HG03060 (cell line): ENCODE measurements at regions not wholly inside any gene's neighbourhood (a gene's known extent, or its start where the extent isn't known, plus 50 kb on each side); places are given as distances from the start of the nearest gene placed in this dataset.
"Not testable (repeated sequence)": the region's sequence is repeated elsewhere in the genome, so short reads cannot be mapped to it uniquely, and the experiment has no call there.

Source experiments
- ATAC-seq: cut with Tn5 transposase; IDR thresholded peaks from one replicate; pipeline ENCODE4 v1.9.1; 2021; ENCODE audit warnings: low read depth, moderate number of reproducible peaks; ENCODE audit not compliant: unreplicated experiment

DNA sequence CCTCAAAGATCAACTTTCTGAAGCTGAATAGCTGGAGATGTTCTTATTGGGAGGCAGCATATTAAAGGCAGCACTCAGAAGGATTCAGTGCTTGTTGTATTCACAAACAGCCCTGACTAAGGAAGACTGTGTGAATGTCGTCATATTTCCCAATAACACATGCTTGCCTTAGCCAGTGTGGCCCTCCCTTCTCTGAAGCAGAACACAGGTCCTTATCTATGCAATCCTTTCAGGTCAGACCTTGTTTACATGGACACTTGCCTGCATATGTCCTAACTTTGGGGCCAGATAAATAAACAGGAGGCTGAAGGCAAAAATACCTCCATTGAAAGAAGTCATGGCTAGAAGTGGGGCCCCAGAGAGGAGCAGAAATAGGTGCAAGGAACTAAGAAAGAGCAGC is 97.2 kb downstream of the SLC4A3 start:
- ATAC-seq: no peak

DNA sequence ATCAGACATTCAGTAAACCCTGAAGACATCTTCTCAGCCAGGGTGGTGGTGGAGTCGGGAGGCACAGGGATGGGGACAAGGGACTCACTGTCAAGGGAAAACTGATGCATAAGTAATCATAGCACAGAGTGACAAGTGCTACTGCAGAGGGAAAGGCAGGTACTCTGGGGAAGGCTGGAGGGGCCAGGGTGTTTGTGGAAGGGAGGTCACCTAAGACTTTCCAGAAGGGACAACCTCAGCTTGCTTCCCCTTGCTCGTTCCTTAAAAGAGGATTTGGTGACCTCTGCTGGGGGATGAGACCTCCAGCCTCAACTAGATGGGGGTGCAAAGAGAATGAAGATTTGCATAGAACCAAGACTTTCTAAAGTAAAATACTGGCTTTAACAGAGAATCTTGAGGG is 99.5 kb downstream of the SLC4A3 start:
- ATAC-seq: no peak

- no peak for ATAC-seq
Observed at GRCh38 chr2:219727771-219728429, 100.5 kb downstream of the SLC4A3 start.

- ATAC-seq: no peak
Observed at GRCh38 chr2:219728991-219729487, 101.6 kb downstream of the SLC4A3 start.

DNA sequence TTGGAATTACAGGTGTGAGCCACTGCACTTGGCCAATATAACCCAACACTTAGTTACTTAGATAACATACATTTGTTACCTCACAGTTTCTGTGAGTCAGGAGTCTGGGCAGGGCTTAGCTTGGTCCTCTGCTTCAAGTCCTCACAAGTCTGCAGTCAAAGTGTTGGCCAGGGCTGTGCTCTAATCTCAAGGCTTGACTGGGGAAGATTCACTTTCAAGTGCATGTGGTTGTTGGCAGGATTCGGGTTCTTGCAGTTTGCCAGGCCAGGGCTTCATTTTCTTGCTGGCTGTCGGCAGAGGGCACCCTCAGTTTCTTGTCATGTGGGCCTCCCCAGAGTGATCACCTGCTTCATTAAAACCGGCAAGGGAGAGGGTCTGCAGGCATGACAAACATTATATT is 103.7 kb downstream of the SLC4A3 start:
- no peak for ATAC-seq

DNA sequence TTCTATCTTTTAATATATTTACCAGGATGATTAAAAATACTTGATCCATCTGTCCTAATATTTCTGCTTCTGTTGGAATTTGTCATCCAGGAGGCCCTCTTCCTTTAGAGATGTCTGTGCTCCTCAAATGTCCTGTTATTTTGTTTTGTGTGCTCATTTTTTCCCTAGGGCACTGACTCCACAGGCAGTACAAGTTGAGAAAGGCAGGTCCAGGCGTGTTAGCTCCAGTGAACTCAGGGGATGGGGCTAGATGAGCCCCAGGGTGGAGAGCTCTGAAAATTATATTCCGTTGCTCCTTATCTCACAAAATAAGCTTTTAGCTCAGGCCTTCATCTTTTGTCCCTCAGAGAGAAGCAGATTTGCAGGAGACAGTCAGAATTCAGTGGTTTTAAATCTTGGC is 105.7 kb downstream of the SLC4A3 start:
- no peak for ATAC-seq

GRCh38 chr2:219733746-219734145 is 106.3 kb downstream of the SLC4A3 start:
- no peak for ATAC-seq

- ATAC-seq: no peak
Observed at GRCh38 chr2:219736209-219736608, 108.8 kb downstream of the SLC4A3 start.

DNA sequence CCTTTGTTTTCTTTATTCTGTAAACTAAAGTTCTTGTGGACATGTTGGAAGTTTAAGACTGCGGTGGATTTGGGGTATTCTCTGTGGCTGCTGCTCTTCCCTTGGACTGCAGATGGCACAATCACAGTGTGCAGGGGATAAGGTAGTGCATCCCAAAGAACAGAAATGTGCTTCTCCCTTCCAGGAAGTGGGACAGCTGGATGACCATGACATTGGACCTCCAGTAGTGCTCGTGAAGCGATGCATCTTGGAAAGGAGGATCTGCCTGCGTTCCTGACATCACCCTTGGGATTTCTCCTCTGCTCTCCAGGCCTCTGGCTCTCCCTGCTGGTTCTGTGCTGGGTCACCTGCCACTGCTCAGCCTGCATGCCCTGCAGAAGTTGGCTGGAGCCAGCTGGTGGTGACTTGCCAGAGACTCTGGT is 109.9 kb downstream of the SLC4A3 start:
- no peak for ATAC-seq

DNA sequence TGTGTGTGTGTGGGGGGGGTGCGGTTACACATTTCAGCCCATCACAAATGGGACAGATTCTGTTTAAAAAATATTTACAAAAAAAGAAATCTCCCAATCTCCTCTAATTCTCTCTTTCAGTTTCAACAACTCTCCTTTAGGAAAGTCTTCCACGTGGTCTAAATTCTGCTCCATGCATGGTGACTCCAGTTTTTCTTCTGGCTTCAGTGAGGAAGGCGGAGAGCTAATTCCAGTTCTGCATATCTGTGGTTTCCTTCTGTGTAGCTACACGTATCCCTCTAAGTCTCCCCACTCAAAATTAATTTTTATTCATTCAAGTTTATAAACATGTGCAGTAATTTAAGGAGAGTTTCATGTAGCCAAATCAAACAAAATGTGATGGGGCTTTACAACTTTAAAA is 111.6 kb downstream of the SLC4A3 start:
- ATAC-seq: no peak

DNA sequence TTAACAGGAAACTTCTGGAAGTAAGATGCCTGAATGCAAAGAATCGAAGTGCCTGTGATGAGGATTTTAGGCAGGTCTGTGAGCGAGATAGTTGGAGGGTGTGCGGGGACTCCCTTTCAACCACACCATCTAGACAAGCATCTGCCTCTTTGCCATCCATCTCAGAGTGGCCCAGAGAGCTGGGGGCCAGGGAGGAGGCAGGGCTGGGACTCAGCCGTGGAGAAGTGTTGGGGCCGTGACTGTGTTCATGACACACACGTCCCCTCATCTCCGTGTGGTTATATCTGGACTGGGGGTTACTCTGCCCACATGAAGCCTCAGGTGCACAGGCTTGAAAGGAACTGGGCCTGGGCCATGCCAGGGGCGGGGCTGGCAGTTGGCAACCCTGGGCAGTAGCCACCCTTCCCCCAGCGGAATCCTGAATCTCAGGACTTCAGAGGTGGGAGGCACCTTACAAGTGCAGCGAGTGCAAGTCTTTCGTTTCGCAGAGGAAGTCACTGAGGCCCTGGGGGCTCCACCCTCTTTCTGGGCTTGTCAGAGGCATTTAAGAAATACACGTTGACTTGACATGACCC is 112.5 kb downstream of the SLC4A3 start:
- no peak for ATAC-seq

DNA sequence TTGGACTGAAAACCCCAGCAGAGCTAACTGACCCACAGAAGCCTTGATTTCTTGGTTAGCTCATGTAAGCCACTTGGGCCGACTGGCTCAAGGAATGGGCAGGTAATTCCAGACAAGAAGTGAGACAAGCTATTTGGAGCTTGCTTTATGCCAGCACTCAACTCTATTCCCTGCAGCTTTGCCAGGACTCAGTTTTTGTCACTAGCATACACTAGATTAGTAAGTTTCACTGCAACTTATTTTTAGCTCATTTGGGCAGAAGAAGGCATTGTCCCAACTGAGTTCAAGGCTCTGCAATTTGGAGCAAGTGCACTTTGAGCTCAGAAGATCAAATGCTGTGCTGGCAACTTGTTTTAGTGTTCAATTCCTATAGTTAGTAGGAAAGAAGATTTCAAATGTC is 116.1 kb downstream of the SLC4A3 start:
- ATAC-seq: no peak

DNA sequence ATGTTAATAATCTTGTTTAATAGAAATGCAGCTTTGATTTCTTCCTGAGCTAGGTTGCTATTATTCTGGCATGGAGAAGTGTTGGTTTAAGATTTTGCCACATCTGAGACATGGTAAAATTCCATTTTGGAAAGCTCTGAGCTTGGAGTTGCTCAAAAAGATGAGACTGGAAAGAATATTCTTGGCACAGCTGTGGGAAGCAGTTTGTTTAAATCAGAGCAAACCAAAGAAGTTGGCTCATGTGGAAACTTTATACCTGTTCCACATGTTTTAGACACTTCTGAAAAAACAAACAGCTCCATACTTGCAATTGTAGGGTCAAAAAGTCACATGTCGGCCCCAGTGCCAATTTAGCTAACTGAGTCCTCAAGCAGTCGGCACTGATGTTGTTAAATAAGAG is 116.6 kb downstream of the SLC4A3 start:
- no peak for ATAC-seq

- ATAC-seq: no peak
Observed at GRCh38 chr2:219744600-219744999, 117.2 kb downstream of the SLC4A3 start.

- ATAC-seq: no peak
Observed at GRCh38 chr2:219747637-219748036, 120.2 kb downstream of the SLC4A3 start.

DNA sequence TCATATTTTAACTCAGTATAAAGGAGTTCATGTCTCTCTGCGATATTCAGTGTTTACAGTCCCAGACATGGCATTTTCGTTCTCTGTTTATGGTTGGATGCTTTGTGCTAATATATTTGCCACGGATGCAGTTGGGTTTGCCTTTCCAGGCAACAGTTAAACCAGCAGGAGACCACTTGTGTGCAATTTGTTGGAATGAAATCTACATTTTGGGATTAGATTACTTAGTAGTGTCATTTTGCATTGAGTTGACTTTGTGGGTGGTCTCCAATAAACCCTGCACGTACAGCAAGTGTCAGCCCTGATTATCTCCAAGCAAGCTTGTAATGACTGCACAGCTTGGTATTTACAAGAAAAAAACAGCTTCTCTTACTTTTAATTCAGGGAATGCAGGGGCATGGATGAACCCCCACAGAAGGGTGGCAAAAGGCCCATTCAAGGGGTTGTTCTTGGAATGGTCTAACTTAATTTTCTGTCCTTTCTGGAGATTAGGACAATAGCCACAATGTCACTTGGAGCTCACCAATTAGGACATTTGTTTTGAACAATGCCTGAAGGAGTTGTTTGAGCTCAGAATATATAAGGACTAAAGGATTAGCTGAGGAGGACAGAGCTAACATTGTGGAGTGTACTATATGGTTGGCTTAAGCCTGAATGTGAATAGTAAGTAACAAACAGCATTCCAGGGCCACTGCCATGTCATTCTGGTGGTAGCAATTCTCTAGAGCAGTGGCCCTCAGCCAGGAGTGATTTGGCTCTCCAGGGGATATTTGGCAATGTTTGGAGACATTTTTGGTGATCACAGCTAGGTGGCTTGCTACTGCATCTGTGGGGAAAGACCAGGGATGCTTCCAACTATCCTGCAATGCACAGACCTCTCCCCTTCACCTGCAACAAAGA is 121.5 kb downstream of the SLC4A3 start:
- no peak for ATAC-seq

DNA sequence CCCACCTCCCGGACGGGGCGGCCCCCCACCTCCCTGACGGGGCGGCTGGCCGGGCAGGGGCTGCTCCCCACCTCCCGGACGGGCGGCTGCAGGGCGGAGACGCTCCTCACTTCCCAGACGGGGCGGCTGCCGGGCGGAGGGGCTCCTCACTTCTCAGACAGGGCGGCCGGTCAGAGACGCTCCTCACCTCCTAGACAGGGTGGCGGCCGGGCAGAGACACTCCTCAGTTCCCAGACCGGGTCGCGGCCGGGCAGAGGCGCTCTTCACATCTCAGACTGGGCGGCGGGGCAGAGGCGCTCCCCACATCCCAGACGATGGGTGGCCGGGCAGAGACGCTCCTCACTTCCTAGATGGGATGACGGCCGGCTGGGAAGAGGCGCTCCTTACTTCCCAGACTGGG is 123.7 kb downstream of the SLC4A3 start:
- not testable (repeated sequence) for ATAC-seq

GRCh38 chr2:219752726-219753125 is 125.3 kb downstream of the SLC4A3 start:
- ATAC-seq: no peak

DNA sequence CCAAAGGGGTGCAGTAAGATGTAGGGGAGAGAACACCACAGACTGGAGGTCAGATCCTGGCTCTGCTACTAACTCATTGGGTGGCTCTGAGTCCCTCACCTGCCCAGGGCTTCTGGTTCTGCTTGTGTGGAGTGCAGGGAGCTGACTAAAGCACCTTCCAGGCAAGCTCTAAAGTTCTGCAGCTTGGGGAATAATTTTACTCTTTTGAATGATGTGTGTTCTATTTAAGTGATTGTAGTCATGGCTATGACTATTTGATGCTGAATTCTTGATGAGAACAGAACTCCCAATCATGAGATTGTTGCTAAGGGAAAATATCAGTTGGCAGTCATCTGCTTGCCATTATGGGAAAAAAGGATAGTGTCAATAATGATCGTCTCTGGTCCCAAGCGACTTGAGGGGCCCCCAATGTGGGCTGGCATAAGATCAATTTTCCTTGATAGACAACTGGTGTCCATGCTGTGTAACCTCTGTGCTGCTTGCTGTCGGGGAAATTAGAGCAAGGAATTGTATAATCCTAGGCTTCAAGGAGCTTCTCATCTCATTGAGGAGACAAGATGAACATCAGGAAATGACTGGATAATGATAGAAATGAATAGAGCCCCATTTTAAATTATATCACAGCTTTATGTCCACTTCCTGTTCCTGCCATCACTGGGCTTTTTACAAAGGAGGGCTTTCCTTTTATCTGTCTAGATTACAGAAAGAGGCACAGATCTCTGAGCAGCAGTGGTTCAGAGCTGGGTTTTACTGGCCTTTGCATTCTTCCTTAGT is 131.7 kb downstream of the SLC4A3 start:
- ATAC-seq: no peak

DNA sequence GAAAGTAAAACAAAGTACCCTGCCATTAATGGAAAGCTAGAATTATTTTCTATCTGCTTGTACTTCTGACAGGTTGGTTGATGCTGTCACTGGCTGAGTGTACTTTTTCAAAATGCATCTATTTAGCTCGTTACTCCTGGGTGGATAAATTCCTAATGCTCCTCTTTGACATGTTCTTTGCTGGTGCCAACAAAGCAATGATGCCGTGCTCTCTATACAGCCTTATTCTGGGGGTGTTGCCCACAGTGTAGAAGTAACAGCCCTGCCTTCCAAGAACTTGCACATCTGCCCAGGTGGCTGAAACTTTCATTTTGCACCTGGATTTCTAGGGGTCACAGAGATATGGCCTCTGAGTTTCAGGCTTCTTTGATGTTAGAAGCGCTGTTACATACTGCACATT is 132.4 kb downstream of the SLC4A3 start:
- ATAC-seq: no peak
